Hematopoietic multipotent progenitor cell treated with erythropoietin and hydrocortisone succinate and interleukin-3 and kit ligand, for 6 days (in vitro differentiated cells): ENCODE measurements at regions not wholly inside any gene's neighbourhood (a gene's known extent, or its start where the extent isn't known, plus 50 kb on each side); places are given as distances from the start of the nearest gene placed in this dataset.
A peak's percentile ranks its signal among the peaks of the same experiment; 100 is the strongest.
"Not testable (repeated sequence)": the region's sequence is repeated elsewhere in the genome, so short reads cannot be mapped to it uniquely, and the experiment has no call there.

Experiments
- DNase-seq: peaks from one replicate; pipeline ENCODE4 v3.0.0-alpha.2; 2015

- no peak for DNase-seq
Observed at GRCh38 chr4:27678027-27678426, 817.4 kb downstream of the STIM2 start.

- peak; percentile 73 for DNase-seq
Observed at GRCh38 chr4:27684610-27685011, 824.0 kb downstream of the STIM2 start.

- no peak for DNase-seq
Observed at GRCh38 chr4:27685091-27685490, 824.5 kb downstream of the STIM2 start.

- DNase-seq, result no peak
Observed at GRCh38 chr4:27685947-27686346, 825.3 kb downstream of the STIM2 start.

- DNase-seq, result peak; percentile 65
Observed at GRCh38 chr4:27692158-27692557, 831.5 kb downstream of the STIM2 start.

GRCh38 chr4:27692868-27693634 is 832.4 kb downstream of the STIM2 start:
- DNase-seq, result no peak

GRCh38 chr4:27696257-27696656 is 835.6 kb downstream of the STIM2 start:
- DNase-seq, result not testable (repeated sequence)

GRCh38 chr4:27701606-27702005 is 841.0 kb downstream of the STIM2 start:
- DNase-seq, result no peak

- peak; percentile 8 for DNase-seq
Observed at GRCh38 chr4:27702730-27703431, 842.2 kb downstream of the STIM2 start.

GRCh38 chr4:27703771-27704170 is 843.1 kb downstream of the STIM2 start:
- DNase-seq, result no peak

GRCh38 chr4:27711041-27711440 is 850.4 kb downstream of the STIM2 start:
- DNase-seq, result no peak

- no peak for DNase-seq
Observed at GRCh38 chr4:27714073-27714472, 853.4 kb downstream of the STIM2 start.

- no peak for DNase-seq
Observed at GRCh38 chr4:27716693-27717430, 856.2 kb downstream of the STIM2 start.

- no peak for DNase-seq
Observed at GRCh38 chr4:27717431-27717755, 856.8 kb downstream of the STIM2 start.

- DNase-seq, result no peak
Observed at GRCh38 chr4:27720010-27720766, 859.5 kb downstream of the STIM2 start.

- DNase-seq, result no peak
Observed at GRCh38 chr4:27721193-27721592, 860.6 kb downstream of the STIM2 start.

- DNase-seq, result no peak
Observed at GRCh38 chr4:27728892-27729291, 868.3 kb downstream of the STIM2 start.

- no peak for DNase-seq
Observed at GRCh38 chr4:27742816-27743215, 882.2 kb downstream of the STIM2 start.

- no peak for DNase-seq
Observed at GRCh38 chr4:27759611-27760575, 899.3 kb downstream of the STIM2 start.

GRCh38 chr4:27763830-27764525 is 903.3 kb downstream of the STIM2 start:
- DNase-seq, result no peak

- DNase-seq, result no peak
Observed at GRCh38 chr4:27764526-27764837, 903.8 kb downstream of the STIM2 start.
